B cell (primary cell): ENCODE measurements at regions not wholly inside any gene's neighbourhood (a gene's known extent, or its start where the extent isn't known, plus 50 kb on each side); places are given as distances from the start of the nearest gene placed in this dataset.

Experiments used
- ATAC-seq: fragments of 200-7000 bp; cut with Tn5 transposase; one replicate; pipeline ENCODE4 v1.10.0; 2021; ENCODE audit warnings: low read depth, mild to moderate bottlenecking, moderate number of reproducible peaks, moderate library complexity
- CTCF ChIA-PET: fragments of 350-600 bp; sonication (Branson Sonifier 250); formaldehyde crosslinking; loops from one replicate; lab custom pipeline; 2021; ENCODE audit warnings: antibody characterized with exemption, inconsistent platforms; lab: Charles Lee
- POLR2A ChIA-PET: fragments of 350-600 bp; sonication (Branson Sonifier 250); formaldehyde crosslinking; loops from one replicate; lab custom pipeline; 2021; ENCODE audit warnings: antibody characterized with exemption; lab: Charles Lee
- DNase-seq: peaks from one replicate; pipeline ENCODE4 v3.0.0; 2013
- H2AFZ ChIP-seq: 2 replicates; pipeline ENCODE4 v1.6.1; 2012; ENCODE audit warnings: mild to moderate bottlenecking, low read depth, low read length; ENCODE audit not compliant: insufficient read depth, poor library complexity, severe bottlenecking
- H3K27ac ChIP-seq, 2 donors: 1 replicate in 1 of 2; 2 replicates in 1 of 2; pipeline ENCODE4 v1.5.1; 2012 to 2013; ENCODE audit warnings: low read length in 2 of 2, mild to moderate bottlenecking in 2 of 2, moderate library complexity in 1 of 2
- H3K27me3 ChIP-seq, 4 experiments: fragments of 200-600 bp in 1 of 4; sonication (generic) in 1 of 4; replicated peaks in 1 of 4; 1 replicate in 2 of 4; 2 replicates in 2 of 4; pipeline versions ENCODE4 v1.6.1 to v1.7.0; 2013 to 2016; ENCODE audit warnings: low read length in 3 of 4, mild to moderate bottlenecking in 2 of 4, mixed read lengths in 1 of 4, moderate library complexity in 1 of 4; ENCODE audit not compliant: insufficient read depth in 4 of 4, control insufficient read depth in 3 of 4; ENCODE audit errors: control extremely low read depth in 1 of 4
- H3K36me3 ChIP-seq, 2 experiments: replicated peaks in 1 of 2; 1 replicate in 1 of 2; 2 replicates in 1 of 2; pipeline versions ENCODE4 v1.6.1 to v1.7.1; 2013; ENCODE audit warnings: low read length in 1 of 2; ENCODE audit not compliant: insufficient read depth in 2 of 2, control insufficient read depth in 1 of 2; ENCODE audit errors: control extremely low read depth in 1 of 2, extremely low read depth in 1 of 2
- H3K4me1 ChIP-seq, 2 donors: fragments of 200-600 bp in 1 of 2; sonication (generic) in 1 of 2; 1 replicate in 1 of 2; 2 replicates in 1 of 2; pipeline versions ENCODE4 v1.5.1 to v1.6.1; 2013 to 2017; ENCODE audit warnings: low read length in 2 of 2; ENCODE audit not compliant: control insufficient read depth in 2 of 2, insufficient read depth in 2 of 2
- H3K4me2 ChIP-seq: replicated peaks from 2 replicates; pipeline ENCODE3; 2012; ENCODE audit warnings: mild to moderate bottlenecking, low read depth, low read length; ENCODE audit not compliant: poor library complexity, severe bottlenecking
- H3K4me3 ChIP-seq, 5 experiments: fragments of 200-600 bp in 1 of 5; sonication (generic) in 1 of 5; 1 replicate in 3 of 5; 2 replicates in 2 of 5; pipeline versions ENCODE4 v1.5.1 to v1.7.0; 2011 to 2016; ENCODE audit warnings: low read length in 4 of 5, mild to moderate bottlenecking in 4 of 5, low read depth in 2 of 5, control low read depth in 1 of 5, moderate library complexity in 1 of 5; ENCODE audit not compliant: insufficient read depth in 1 of 5; ENCODE audit errors: control extremely low read depth in 1 of 5, extremely low read depth in 1 of 5
- H3K79me2 ChIP-seq: fragments of 200-600 bp; sonication (generic); one replicate; pipeline ENCODE4 v1.6.0; 2016; ENCODE audit warnings: low read length; ENCODE audit not compliant: control insufficient read depth, insufficient read depth
- H3K9ac ChIP-seq: fragments of 200-600 bp; sonication (generic); 2 replicates; pipeline ENCODE4 v1.6.1; 2017; ENCODE audit warnings: mild to moderate bottlenecking, low read length, moderate library complexity
- H3K9me3 ChIP-seq, 3 donors: one replicate each; pipeline versions ENCODE4 v1.6.1 to v1.7.1; 2013; ENCODE audit warnings: low read length in 2 of 3; ENCODE audit not compliant: control insufficient read depth in 2 of 3, insufficient read depth in 1 of 3; ENCODE audit errors: control extremely low read depth in 1 of 3
- H4K20me1 ChIP-seq: 2 replicates; pipeline ENCODE4 v1.6.0; 2012; ENCODE audit warnings: mild to moderate bottlenecking, low read length; ENCODE audit not compliant: insufficient read depth, control insufficient read depth, poor library complexity, severe bottlenecking
- H3K27ac Mint-ChIP-seq: one replicate; pipeline ENCODE4 v1.8.0; 2021; ENCODE audit warnings: mixed read lengths
- H3K27me3 Mint-ChIP-seq: one replicate; pipeline ENCODE4 v1.8.0; 2021; ENCODE audit warnings: mixed read lengths
- H3K4me1 Mint-ChIP-seq: one replicate; pipeline ENCODE4 v1.8.0; 2021; ENCODE audit warnings: mixed read lengths
- H3K4me3 Mint-ChIP-seq: one replicate; pipeline ENCODE4 v1.8.0; 2021; ENCODE audit warnings: mixed read lengths
- H3K9me3 Mint-ChIP-seq: one replicate; pipeline ENCODE4 v1.8.0; 2022; ENCODE audit warnings: mixed read lengths; ENCODE audit not compliant: insufficient read depth
- CTCF ChIP-seq: fragments of 200-600 bp; IDR thresholded peaks from one replicate; pipeline ENCODE4 v1.8.0; 2022; ENCODE audit warnings: antibody characterized with exemption, mild to moderate bottlenecking
- EZH2 ChIP-seq: IDR thresholded peaks from 2 replicates; pipeline ENCODE4 v1.6.1; 2012; ENCODE audit warnings: borderline replicate concordance, low read depth, mild to moderate bottlenecking, moderate library complexity, low read length; ENCODE audit not compliant: insufficient read depth, poor library complexity, severe bottlenecking
- WGBS: methylation state at CpG from one replicate; pipeline ENCODE4 v1.1.5; 2013; ENCODE audit warnings: missing lambda C conversion rate; ENCODE audit not compliant: insufficient coverage; 5-methylcytosine and 5-hydroxymethylcytosine counted together
- intact Hi-C: fragments of 100-400 bp; cut with micrococcal nuclease; formaldehyde crosslinking; loops from one replicate; pipeline ENCODE4 v1.10.0; 2022

- Histone ChIP-seq H3K4me1 (no peaks in the 10 kb centered on the region), H3K4me2 (no peak overlapping the region), H3K27me3 (no peaks in the 10 kb centered on the region), H3K36me3 (no peaks in the 10 kb centered on the region), H3K27ac (no peak overlapping the region), H4K20me1 (no peaks in the 10 kb centered on the region), H3K9ac (no peak overlapping the region), H3K4me3 (no peak overlapping the region), H3K9me3 (no peaks in the 10 kb centered on the region), H3K79me2 (no peaks in the 10 kb centered on the region), H2AFZ (no peak overlapping the region)
- Mint-ChIP-seq H3K27ac (no peak overlapping the region), H3K4me3 (no peak overlapping the region), H3K9me3 (no peaks in the 10 kb centered on the region), H3K4me1 (no peaks in the 10 kb centered on the region), H3K27me3 (peaks cover 9% of the 10 kb centered on the region)
- WGBS, result no CpG with 5 or more reads among the region's 2 CpGs
- no peak for ATAC-seq
- no peak for DNase-seq
- CTCF ChIA-PET, result no interaction called here
- POLR2A ChIA-PET, result no interaction called here
- no peak for TF ChIP-seq EZH2
- TF ChIP-seq CTCF, result no peak
- intact Hi-C loops, result no loop called here
Observed at GRCh38 chr4:100809506-100809905, 291.7 kb upstream of the EMCN start.

GRCh38 chr4:100806988-100807387 lies 289.2 kb upstream of the EMCN start:
- Histone ChIP-seq H3K9ac (no peak overlapping the region), H3K79me2 (no peaks in the 10 kb centered on the region), H3K27ac (no peak overlapping the region), H3K36me3 (no peaks in the 10 kb centered on the region), H3K27me3 (no peaks in the 10 kb centered on the region), H3K4me1 (no peaks in the 10 kb centered on the region), H2AFZ (no peak overlapping the region), H3K4me3 (no peak overlapping the region), H3K4me2 (no peak overlapping the region), H4K20me1 (no peaks in the 10 kb centered on the region), H3K9me3 (no peaks in the 10 kb centered on the region)
- CTCF ChIA-PET, result no interaction called here
- no peak for TF ChIP-seq CTCF
- TF ChIP-seq EZH2, result no peak
- POLR2A ChIA-PET, result no interaction called here
- intact Hi-C loops, result no loop called here
- no peak overlapping the region for H3K4me3 Mint-ChIP-seq
- H3K27ac Mint-ChIP-seq, result no peak overlapping the region
- H3K27me3 Mint-ChIP-seq, result peaks cover 5% of the 10 kb centered on the region
- H3K9me3 Mint-ChIP-seq, result no peaks in the 10 kb centered on the region
- no peaks in the 10 kb centered on the region for H3K4me1 Mint-ChIP-seq
- ATAC-seq, result no peak
- DNase-seq, result no peak
